Pancreas (tissue), 10 donors: ENCODE measurements at regions not wholly inside any gene's neighbourhood (a gene's known extent, or its start where the extent isn't known, plus 50 kb on each side); places are given as distances from the start of the nearest gene placed in this dataset.

Source experiments
- ATAC-seq, 4 donors: fragments of 200-7000 bp; cut with Tn5 transposase; one replicate each; pipeline versions ENCODE4 v1.8.0 to v1.9.1; 2020; ENCODE audit warnings: mild to moderate bottlenecking in 4 of 4, moderate library complexity in 4 of 4
- DNase-seq, 6 donors: peaks; one replicate each; pipeline ENCODE4 v3.0.0-alpha.2; 2020
- FAIRE-seq: peaks from 2 replicates; lab custom pipeline; 2012; peaks lifted over from hg19 to GRCh38; lab: Jason Lieb, UNC
- H3K27ac ChIP-seq, 4 donors: fragments of 200-600 bp; sonication (generic); 1 replicate in 3 of 4; 2 replicates in 1 of 4; pipeline versions ENCODE4 v1.5.0 to v1.8.0; 2020
- H3K27me3 ChIP-seq, 4 donors: fragments of 200-600 bp; one replicate each; pipeline ENCODE4 v1.8.0; 2021
- H3K36me3 ChIP-seq, 3 donors: fragments of 200-600 bp; sonication (generic) in 1 of 3; one replicate each; pipeline versions ENCODE4 v1.5.0 to v1.8.0; 2020 to 2021
- H3K4me1 ChIP-seq, 3 donors: fragments of 200-600 bp; one replicate each; pipeline ENCODE4 v1.8.0; 2021
- H3K4me3 ChIP-seq, 4 donors: fragments of 200-600 bp; sonication (generic) in 2 of 4; one replicate each; pipeline versions ENCODE4 v1.5.0 to v1.8.0; 2020 to 2021
- H3K9me3 ChIP-seq, 4 donors: fragments of 200-600 bp; one replicate each; pipeline ENCODE4 v1.8.0; 2021
- CTCF ChIP-seq, 4 donors: fragments of 200-600 bp; sonication (generic) in 3 of 4; IDR thresholded peaks; one replicate each; pipeline versions ENCODE4 v1.5.0 to v1.8.0; 2021; ENCODE audit warnings: antibody characterized with exemption in 4 of 4
- WGBS, 2 donors: extraction: QIAGEN DNeasy Blood & Tissue Kit; methylation state at CpG; one replicate each; pipeline ENCODE4 v1.1.7; 2013; 5-methylcytosine and 5-hydroxymethylcytosine counted together
- intact Hi-C, 3 donors: fragments of 100-400 bp; cut with DNase I; formaldehyde crosslinking; loops; one replicate each; pipeline versions ENCODE4 v1.11.1 to v1.14.2; 2022
- donor health status: healthy with polysubstance abuse.
- donor health status: DM: no; HTN: no; CAD: no; lungs with moderate emphysema.
- donor health status: DM: no; HTN: no; CAD: no.
- donor health status: control.
- donor health status: control.
- donor health status: Bipolar disorder and iron deficiency.
- donor health status: DM: yes; HTN: yes; CAD: no.
- donor health status: DM: no; HTN: no; CAD: no.
- donor health status: DM: no; HTN: no; CAD: no.
- donor health status: DM: yes; HTN: yes; CAD: no.

- TF ChIP-seq CTCF (IDR thresholded peaks at IDR 0.05): no peak
- Histone ChIP-seq H3K9me3 (no peaks in the 10 kb centered on the region), H3K27ac (no peak overlapping the region), H3K36me3 (no peaks in the 10 kb centered on the region), H3K4me3 (no peak overlapping the region), H3K27me3 (no peaks in the 10 kb centered on the region), H3K4me1 (no peaks in the 10 kb centered on the region)
- no peak for FAIRE-seq
- DNase-seq: no peak
- no peak for ATAC-seq
- intact Hi-C loops: no loop called here
- WGBS, 2 donors: 72 to 83% methylated on average over 3 of the region's 3 CpGs
Measured at GRCh38 chr4:170827562-170828274, 738.0 kb upstream of the AADAT start.

- WGBS, 2 donors: 45 to 50% methylated on average over 2 of the region's 2 CpGs
Measured at GRCh38 chr4:170818786-170819185, 729.0 kb upstream of the AADAT start.

DNA sequence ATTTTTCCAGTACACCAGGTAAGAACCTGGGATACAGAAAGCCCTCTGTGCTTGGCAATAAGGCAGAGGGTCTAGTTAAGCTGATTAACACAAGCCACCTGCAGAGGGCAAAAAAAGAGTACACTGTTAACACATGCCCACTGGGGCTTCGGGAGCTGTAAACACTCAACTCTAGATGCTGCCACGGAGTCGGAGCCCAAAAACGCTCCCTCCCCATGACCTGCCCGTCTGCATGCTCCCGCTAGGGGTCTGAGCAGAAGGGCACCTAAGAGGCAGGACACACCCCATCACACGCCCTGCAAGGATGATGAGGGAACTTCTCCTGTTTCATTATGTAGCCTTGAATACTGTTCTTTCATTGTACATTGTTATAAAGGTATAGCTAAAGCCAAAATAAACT is 715.6 kb upstream of the AADAT start:
- ATAC-seq: no peak
- no peaks in the 10 kb centered on the region for H3K4me1 ChIP-seq
- FAIRE-seq: no peak
- H3K36me3 ChIP-seq: no peaks in the 10 kb centered on the region
- H3K9me3 ChIP-seq: no peaks in the 10 kb centered on the region
- 65 to 80% methylated on average over 7 of the region's 7 CpGs for WGBS, 2 donors
- H3K27ac ChIP-seq: no peak overlapping the region
- no peak overlapping the region for H3K4me3 ChIP-seq
- no peak for TF ChIP-seq CTCF (IDR thresholded peaks at IDR 0.05)
- no peaks in the 10 kb centered on the region for H3K27me3 ChIP-seq
- intact Hi-C loops: no loop called here
- peak in 1 of 6 donors; percentile 34 for DNase-seq

More at GRCh38 chr4:170818786-170819185, 729.0 kb upstream of the AADAT start:
- DNase-seq (no peak), ATAC-seq (no peak), FAIRE-seq (no peak)
- no peaks in the 10 kb centered on the region for H3K4me1 ChIP-seq
- no peaks in the 10 kb centered on the region for H3K9me3 ChIP-seq
- H3K27ac ChIP-seq: no peak overlapping the region
- H3K27me3 ChIP-seq: no peaks in the 10 kb centered on the region
- intact Hi-C loops: no loop called here
- H3K4me3 ChIP-seq: no peak overlapping the region
- H3K36me3 ChIP-seq: no peaks in the 10 kb centered on the region
- TF ChIP-seq CTCF (IDR thresholded peaks at IDR 0.05): no peak

- no peaks in the 10 kb centered on the region for H3K9me3 ChIP-seq
- TF ChIP-seq CTCF (IDR thresholded peaks at IDR 0.05): no peak
- H3K4me1 ChIP-seq: no peaks in the 10 kb centered on the region
- ATAC-seq (no peak), FAIRE-seq (no peak), DNase-seq (peak in 1 of 6 donors; percentile 13)
- no peaks in the 10 kb centered on the region for H3K27me3 ChIP-seq
- H3K4me3 ChIP-seq: no peak overlapping the region
- no peak overlapping the region for H3K27ac ChIP-seq
- no peaks in the 10 kb centered on the region for H3K36me3 ChIP-seq
- 87 to 90% methylated on average over 11 of the region's 11 CpGs for WGBS, 2 donors
- intact Hi-C loops: no loop called here
Measured at GRCh38 chr4:170804930-170805329, 715.2 kb upstream of the AADAT start.

DNA sequence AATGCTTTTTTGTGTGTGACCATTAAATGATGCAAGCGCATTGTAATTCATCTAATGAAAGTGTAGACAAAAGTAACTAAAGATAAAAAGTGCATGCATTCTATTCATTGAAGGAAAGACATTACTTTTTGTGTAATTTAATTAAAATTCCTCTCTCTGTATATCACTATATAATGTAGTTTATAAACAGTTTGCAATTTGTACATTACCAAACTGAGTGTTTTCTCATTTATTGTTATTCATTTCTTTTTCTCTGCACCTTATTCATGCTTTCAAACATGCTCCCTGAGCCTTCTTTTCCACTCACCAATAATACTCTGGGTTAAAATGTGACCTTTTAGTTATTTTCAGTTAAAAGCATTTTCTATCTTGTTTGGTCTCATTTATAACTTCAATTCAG is 713.7 kb upstream of the AADAT start:
- Histone ChIP-seq H3K4me1 (no peaks in the 10 kb centered on the region), H3K27ac (no peak overlapping the region)
- TF ChIP-seq CTCF (IDR thresholded peaks at IDR 0.05): no peak

More for the DNA sequence above, 713.7 kb upstream of the AADAT start:
- intact Hi-C loops: no loop called here
- no peaks in the 10 kb centered on the region for H3K27me3 ChIP-seq
- 89 to 94% methylated on average over 1 of the region's 1 CpG for WGBS, 2 donors
- no peak overlapping the region for H3K4me3 ChIP-seq
- H3K9me3 ChIP-seq: no peaks in the 10 kb centered on the region
- ATAC-seq: no peak
- no peak for FAIRE-seq
- no peak for DNase-seq
- no peaks in the 10 kb centered on the region for H3K36me3 ChIP-seq
